Upper lobe of left lung (tissue), 6 donors: ENCODE measurements at regions not wholly inside any gene's neighbourhood (a gene's known extent, or its start where the extent isn't known, plus 50 kb on each side); places are given as distances from the start of the nearest gene placed in this dataset.

ENCODE experiments used
- ATAC-seq, 2 donors: fragments of 200-7000 bp; cut with Tn5 transposase; one replicate each; pipeline ENCODE4 v1.9.1; 2022; ENCODE audit warnings: mild to moderate bottlenecking in 2 of 2, moderate library complexity in 2 of 2; ENCODE audit not compliant: low FRiP score in 2 of 2
- DNase-seq, 2 donors: peaks; one replicate each; pipeline ENCODE4 v3.0.0-alpha.2; 2019 to 2020
- H3K27ac ChIP-seq, 4 donors: fragments of 200-600 bp; sonication (generic); one replicate each; pipeline ENCODE4 v1.5.1; 2016 to 2019
- H3K27me3 ChIP-seq, 4 donors: fragments of 200-600 bp; sonication (generic); one replicate each; pipeline ENCODE4 v1.5.1; 2017 to 2019
- H3K36me3 ChIP-seq, 4 donors: fragments of 200-600 bp; sonication (generic); one replicate each; pipeline ENCODE4 v1.5.1; 2016 to 2019
- H3K4me1 ChIP-seq, 4 donors: fragments of 200-600 bp; sonication (generic); one replicate each; pipeline ENCODE4 v1.5.1; 2018 to 2019
- H3K4me3 ChIP-seq, 4 donors: fragments of 200-600 bp; sonication (generic); one replicate each; pipeline ENCODE4 v1.5.1; 2017 to 2019; ENCODE audit warnings: mild to moderate bottlenecking in 2 of 4, moderate library complexity in 1 of 4
- H3K9me3 ChIP-seq, 4 donors: fragments of 200-600 bp; sonication (generic); one replicate each; pipeline ENCODE4 v1.5.1; 2018 to 2019
- CTCF ChIP-seq, 6 experiments: fragments of 450-650 bp in 4 of 6; fragments of 200-600 bp in 2 of 6; sonication (generic) in 2 of 6; IDR thresholded peaks; one replicate each; pipeline ENCODE4 v1.5.1; 2016 to 2019; ENCODE audit warnings: antibody characterized with exemption in 6 of 6
- EP300 ChIP-seq, 4 donors: sonication (generic); formaldehyde crosslinking; IDR thresholded peaks; one replicate each; pipeline ENCODE4 v1.5.1; 2017; ENCODE audit warnings: antibody characterized with exemption in 4 of 4, control low read depth in 2 of 4
- POLR2A ChIP-seq, 4 donors: fragments of 450-650 bp; IDR thresholded peaks; one replicate each; pipeline ENCODE4 v1.5.1; 2016 to 2017; ENCODE audit warnings: antibody characterized with exemption in 4 of 4, mild to moderate bottlenecking in 2 of 4
- POLR2AphosphoS5 ChIP-seq, 2 donors: sonication (generic); formaldehyde crosslinking; IDR thresholded peaks; one replicate each; pipeline ENCODE4 v1.5.1; 2017; ENCODE audit warnings: antibody characterized with exemption in 2 of 2
- WGBS, 2 donors: methylation state at CpG; one replicate each; pipeline ENCODE4 v1.1.5; 2017 to 2018; 5-methylcytosine and 5-hydroxymethylcytosine counted together
- donor health status: DM: no; HTN: no; CAD: no; lungs with moderate emphysema.
- donor health status: DM: no; HTN: yes; CAD: no; lungs with severe emphysema.

- Histone ChIP-seq H3K27me3 (no peaks in the 10 kb centered on the region), H3K36me3 (no peaks in the 10 kb centered on the region), H3K27ac (no peak overlapping the region), H3K4me1 (no peaks in the 10 kb centered on the region), H3K4me3 (no peak overlapping the region), H3K9me3 (no peaks in the 10 kb centered on the region)
- TF ChIP-seq POLR2A (IDR thresholded peaks at IDR 0.05) (no peak), CTCF (IDR thresholded peaks at IDR 0.05) (no peak), EP300 (IDR thresholded peaks at IDR 0.05) (no peak), POLR2AphosphoS5 (IDR thresholded peaks at IDR 0.05) (no peak)
- ATAC-seq, result no peak
- no peak for DNase-seq
Measured at GRCh38 chr17:71748872-71749271, 371.9 kb upstream of the SOX9 start.

- no peak for ATAC-seq
- H3K4me3 ChIP-seq, result no peak overlapping the region
- 82% methylated on average over 3 of the region's 3 CpGs for WGBS, 2 donors
Measured at GRCh38 chr17:71753070-71753469, 367.8 kb upstream of the SOX9 start.

GRCh38 chr17:71757156-71757555 is 363.7 kb upstream of the SOX9 start:
- no peaks in the 10 kb centered on the region for H3K4me1 ChIP-seq
- no peaks in the 10 kb centered on the region for H3K27me3 ChIP-seq
- 67 to 70% methylated on average over 5 of the region's 5 CpGs for WGBS, 2 donors
- H3K36me3 ChIP-seq, result no peaks in the 10 kb centered on the region
- H3K4me3 ChIP-seq, result no peak overlapping the region
- H3K27ac ChIP-seq, result no peak overlapping the region
- DNase-seq (no peak), ATAC-seq (no peak)
- H3K9me3 ChIP-seq, result no peaks in the 10 kb centered on the region
- no peak for TF ChIP-seq EP300 (IDR thresholded peaks at IDR 0.05)
- no peak for TF ChIP-seq POLR2AphosphoS5 (IDR thresholded peaks at IDR 0.05)
- no peak for TF ChIP-seq POLR2A (IDR thresholded peaks at IDR 0.05)
- TF ChIP-seq CTCF (IDR thresholded peaks at IDR 0.05), result no peak

More at GRCh38 chr17:71753070-71753469, 367.8 kb upstream of the SOX9 start:
- no peaks in the 10 kb centered on the region for H3K27me3 ChIP-seq
- no peak for TF ChIP-seq POLR2AphosphoS5 (IDR thresholded peaks at IDR 0.05)
- no peak for TF ChIP-seq POLR2A (IDR thresholded peaks at IDR 0.05)
- TF ChIP-seq EP300 (IDR thresholded peaks at IDR 0.05), result no peak
- TF ChIP-seq CTCF (IDR thresholded peaks at IDR 0.05), result no peak
- no peak for DNase-seq
- H3K27ac ChIP-seq, result no peak overlapping the region
- H3K9me3 ChIP-seq, result no peaks in the 10 kb centered on the region
- H3K36me3 ChIP-seq, result no peaks in the 10 kb centered on the region
- H3K4me1 ChIP-seq, result no peaks in the 10 kb centered on the region

GRCh38 chr17:71757956-71758355 is 362.9 kb upstream of the SOX9 start:
- Histone ChIP-seq H3K36me3 (no peaks in the 10 kb centered on the region), H3K4me1 (no peaks in the 10 kb centered on the region), H3K27me3 (no peaks in the 10 kb centered on the region), H3K9me3 (no peaks in the 10 kb centered on the region), H3K27ac (no peak overlapping the region), H3K4me3 (no peak overlapping the region)
- ATAC-seq (no peak), DNase-seq (no peak)
- no peak for TF ChIP-seq CTCF (IDR thresholded peaks at IDR 0.05)
- TF ChIP-seq POLR2A (IDR thresholded peaks at IDR 0.05), result no peak
- TF ChIP-seq POLR2AphosphoS5 (IDR thresholded peaks at IDR 0.05), result no peak
- no peak for TF ChIP-seq EP300 (IDR thresholded peaks at IDR 0.05)
- WGBS, 2 donors, result 96 to 100% methylated on average over 1 of the region's 1 CpG

GRCh38 chr17:71759422-71760060 is 361.3 kb upstream of the SOX9 start:
- H3K36me3 ChIP-seq, result no peaks in the 10 kb centered on the region
- DNase-seq (no peak), ATAC-seq (no peak)
- TF ChIP-seq POLR2AphosphoS5 (IDR thresholded peaks at IDR 0.05), result no peak
- TF ChIP-seq CTCF (IDR thresholded peaks at IDR 0.05), result no peak
- no peak for TF ChIP-seq POLR2A (IDR thresholded peaks at IDR 0.05)
- H3K4me1 ChIP-seq, result no peaks in the 10 kb centered on the region
- 73% methylated on average over 8 of the region's 8 CpGs for WGBS, 2 donors
- no peaks in the 10 kb centered on the region for H3K27me3 ChIP-seq
- H3K27ac ChIP-seq, result no peak overlapping the region
- H3K9me3 ChIP-seq, result no peaks in the 10 kb centered on the region
- no peak overlapping the region for H3K4me3 ChIP-seq
